ENCODE measurements at regions not wholly inside any gene's neighbourhood (a gene's known extent, or its start where the extent isn't known, plus 50 kb on each side); places are given as distances from the start of the nearest gene placed in this dataset.
A peak's percentile ranks its signal among the peaks of the same experiment; 100 is the strongest.

DNA sequence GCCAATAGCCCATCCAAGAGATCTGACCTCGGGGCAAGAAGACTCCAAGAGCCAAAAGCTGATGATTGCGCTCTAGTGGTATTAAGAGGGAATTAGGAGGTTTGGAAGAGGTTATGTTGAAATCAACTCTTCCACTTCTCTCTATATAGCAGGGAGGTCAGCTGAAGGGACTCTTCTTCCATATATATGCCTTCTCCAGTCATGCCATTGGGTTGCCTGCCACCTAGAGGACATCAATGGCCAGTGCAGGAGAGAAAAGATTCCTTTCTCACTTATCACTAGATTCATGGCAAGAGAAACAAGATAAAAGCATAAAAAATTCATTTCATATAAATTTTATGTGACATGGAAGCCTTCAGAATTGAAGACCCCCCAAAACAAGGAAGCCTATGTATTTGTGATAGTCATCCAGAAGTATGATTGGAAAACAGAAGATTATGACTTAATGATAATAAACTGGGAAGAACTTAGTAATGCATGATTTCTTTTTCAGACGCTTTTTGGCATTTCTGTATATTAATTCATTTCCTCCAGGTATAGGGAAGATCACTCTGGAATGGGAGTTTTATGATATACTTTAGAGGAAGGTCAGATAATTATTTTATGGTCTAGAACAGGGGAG is 435.1 kb upstream of the DDI1 start:
- no peaks in the 10 kb centered on the region for H3K9me3 ChIP-seq (ENCODE audit: low read depth, low read length, poor library complexity, severe bottlenecking)
- peaks cover 23% of the 10 kb centered on the region for H3K4me1 ChIP-seq (ENCODE audit: insufficient read depth, low read length, poor library complexity, severe bottlenecking)
- peak; percentile 80 for DNase-seq (ENCODE audit: low spot score)
- ChIA-PET CTCF (interaction anchor here (0.8 kb wide), 1 partner anchor 400 kb away, joined by 3 read pairs; no protein-coding TSS in a partner anchor), POLR2A (ENCODE audit: low non-redundant PET) (no interaction called here)
- H3K27me3 ChIP-seq (replicated peaks; ENCODE audit: insufficient read depth, low read depth, low read length, poor library complexity), result peaks cover 66% of the 10 kb centered on the region
- H3K36me3 ChIP-seq (ENCODE audit: insufficient read depth, low read length, poor library complexity, severe bottlenecking), result no peaks in the 10 kb centered on the region
- intact Hi-C loops (cut with micrococcal nuclease; ENCODE audit: unreplicated experiment), result loop anchor here (1.0 to 5.0 kb wide), 3 partner anchors 275 to 399 kb away; no protein-coding TSS in a partner anchor
- BruUV-seq (replicated peaks), result no TSS peak
- no peak overlapping the region for H3K27ac ChIP-seq (ENCODE audit: low read depth, low read length, poor library complexity, severe bottlenecking)
- TF ChIP-seq EZH2 (IDR thresholded peaks at IDR 0.05; ENCODE audit: borderline replicate concordance, low read depth, low read length, poor library complexity, severe bottlenecking), result no peak
- TF ChIP-seq, protein P1, sequence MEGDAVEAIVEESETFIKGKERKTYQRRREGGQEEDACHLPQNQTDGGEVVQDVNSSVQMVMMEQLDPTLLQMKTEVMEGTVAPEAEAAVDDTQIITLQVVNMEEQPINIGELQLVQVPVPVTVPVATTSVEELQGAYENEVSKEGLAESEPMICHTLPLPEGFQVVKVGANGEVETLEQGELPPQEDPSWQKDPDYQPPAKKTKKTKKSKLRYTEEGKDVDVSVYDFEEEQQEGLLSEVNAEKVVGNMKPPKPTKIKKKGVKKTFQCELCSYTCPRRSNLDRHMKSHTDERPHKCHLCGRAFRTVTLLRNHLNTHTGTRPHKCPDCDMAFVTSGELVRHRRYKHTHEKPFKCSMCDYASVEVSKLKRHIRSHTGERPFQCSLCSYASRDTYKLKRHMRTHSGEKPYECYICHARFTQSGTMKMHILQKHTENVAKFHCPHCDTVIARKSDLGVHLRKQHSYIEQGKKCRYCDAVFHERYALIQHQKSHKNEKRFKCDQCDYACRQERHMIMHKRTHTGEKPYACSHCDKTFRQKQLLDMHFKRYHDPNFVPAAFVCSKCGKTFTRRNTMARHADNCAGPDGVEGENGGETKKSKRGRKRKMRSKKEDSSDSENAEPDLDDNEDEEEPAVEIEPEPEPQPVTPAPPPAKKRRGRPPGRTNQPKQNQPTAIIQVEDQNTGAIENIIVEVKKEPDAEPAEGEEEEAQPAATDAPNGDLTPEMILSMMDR (conservative IDR thresholded peaks at IDR 0.05; ENCODE audit: low read depth, low read length), result peak; percentile 98
- H3K4me3 ChIP-seq (ENCODE audit: low read depth, low read length, poor library complexity, severe bottlenecking), result no peak overlapping the region

DNA sequence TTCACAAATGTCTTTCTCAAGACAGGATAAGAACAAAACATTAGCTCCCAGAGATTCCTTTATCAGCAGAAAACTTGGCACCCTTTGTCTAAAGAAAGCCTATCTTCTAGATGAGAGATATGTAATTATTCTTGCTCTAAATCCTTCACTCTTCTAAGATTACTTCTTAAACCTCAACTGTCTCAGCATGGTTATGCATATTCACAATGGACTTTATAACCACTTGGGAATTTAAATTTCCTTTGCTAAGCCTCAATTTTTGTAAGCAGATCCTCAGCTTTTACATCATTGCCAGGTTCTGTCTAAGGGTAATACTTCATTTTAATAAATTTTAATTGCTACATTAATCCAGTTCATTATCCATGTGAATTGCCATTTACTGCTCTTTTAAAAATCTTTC is 433.6 kb upstream of the DDI1 start:
- CTCF ChIA-PET, result interaction anchor here (0.6 to 1.7 kb wide), 2 partner anchors 8 to 401 kb away, joined by 3 to 4 read pairs; no protein-coding TSS in a partner anchor
- no TSS peak for BruUV-seq (replicated peaks)
- intact Hi-C loops (cut with micrococcal nuclease; ENCODE audit: unreplicated experiment), result loop anchor here (5.0 kb wide), 1 partner anchor 346 kb away; no protein-coding TSS in a partner anchor

DNA sequence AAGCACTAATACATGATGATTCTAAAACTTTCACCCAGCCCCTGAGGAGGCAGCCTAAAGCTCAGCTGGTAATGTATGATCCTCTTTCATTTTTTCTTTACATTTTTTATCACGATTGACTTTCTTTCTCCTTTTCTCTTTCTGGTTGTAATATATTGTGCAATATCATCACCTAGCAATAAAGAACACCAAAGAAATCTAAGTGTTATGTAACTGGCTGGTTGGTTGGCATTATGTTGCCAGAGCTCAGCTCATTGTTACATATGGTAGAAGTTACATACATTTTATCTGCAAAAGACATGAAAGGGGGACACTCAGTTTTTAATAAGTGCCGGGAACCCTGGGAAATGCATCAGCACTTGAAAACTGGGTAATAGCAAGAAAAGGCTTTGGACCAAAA is 432.1 kb upstream of the DDI1 start:
- intact Hi-C loops (cut with micrococcal nuclease; ENCODE audit: unreplicated experiment), result loop anchor here (5.0 kb wide), 1 partner anchor 347 kb away; no protein-coding TSS in a partner anchor
- H3K27ac ChIP-seq (ENCODE audit: low read depth, low read length, poor library complexity, severe bottlenecking), result no peak overlapping the region
- H3K4me1 ChIP-seq (ENCODE audit: insufficient read depth, low read length, poor library complexity, severe bottlenecking), result peaks cover 23% of the 10 kb centered on the region
- no peaks in the 10 kb centered on the region for H3K9me3 ChIP-seq (ENCODE audit: low read depth, low read length, poor library complexity, severe bottlenecking)
- POLR2A ChIA-PET (ENCODE audit: low non-redundant PET), result no interaction called here
- H3K36me3 ChIP-seq (ENCODE audit: insufficient read depth, low read length, poor library complexity, severe bottlenecking), result no peaks in the 10 kb centered on the region
- no peak for DNase-seq (ENCODE audit: low spot score)
- TF ChIP-seq EZH2 (IDR thresholded peaks at IDR 0.05; ENCODE audit: borderline replicate concordance, low read depth, low read length, poor library complexity, severe bottlenecking), result no peak
- TF ChIP-seq, protein P1 (conservative IDR thresholded peaks at IDR 0.05; ENCODE audit: low read depth, low read length), result no peak
- CTCF ChIA-PET, result interaction anchor here (0.6 to 1.7 kb wide), 2 partner anchors 217 to 403 kb away, joined by 3 read pairs; no protein-coding TSS in a partner anchor
- H3K4me3 ChIP-seq (ENCODE audit: low read depth, low read length, poor library complexity, severe bottlenecking), result no peak overlapping the region
- BruUV-seq (replicated peaks), result no TSS peak
- peaks cover 43% of the 10 kb centered on the region for H3K27me3 ChIP-seq (replicated peaks; ENCODE audit: insufficient read depth, low read depth, low read length, poor library complexity)

More for the DNA sequence above, 433.6 kb upstream of the DDI1 start:
- Histone ChIP-seq H3K4me3 (ENCODE audit: low read depth, low read length, poor library complexity, severe bottlenecking) (no peak overlapping the region), H3K36me3 (ENCODE audit: insufficient read depth, low read length, poor library complexity, severe bottlenecking) (no peaks in the 10 kb centered on the region), H3K27ac (ENCODE audit: low read depth, low read length, poor library complexity, severe bottlenecking) (no peak overlapping the region), H3K4me1 (ENCODE audit: insufficient read depth, low read length, poor library complexity, severe bottlenecking) (peaks cover 23% of the 10 kb centered on the region), H3K9me3 (ENCODE audit: low read depth, low read length, poor library complexity, severe bottlenecking) (no peaks in the 10 kb centered on the region), H3K27me3 (replicated peaks; ENCODE audit: insufficient read depth, low read depth, low read length, poor library complexity) (peaks cover 57% of the 10 kb centered on the region)
- TF ChIP-seq EZH2 (IDR thresholded peaks at IDR 0.05; ENCODE audit: borderline replicate concordance, low read depth, low read length, poor library complexity, severe bottlenecking), result no peak
- TF ChIP-seq, protein P1 (conservative IDR thresholded peaks at IDR 0.05; ENCODE audit: low read depth, low read length), result no peak
- POLR2A ChIA-PET (ENCODE audit: low non-redundant PET), result interaction anchor here (0.6 kb wide), 1 partner anchor 30 kb away, joined by 3 read pairs; no protein-coding TSS in a partner anchor
- DNase-seq (ENCODE audit: low spot score), result peak; percentile 81

All from A673 (cell line).